ENCODE measurements at regions not wholly inside any gene's neighbourhood (a gene's known extent, or its start where the extent isn't known, plus 50 kb on each side); places are given as distances from the start of the nearest gene placed in this dataset.
"Not testable (repeated sequence)": the region's sequence is repeated elsewhere in the genome, so short reads cannot be mapped to it uniquely, and the experiment has no call there.

DNA sequence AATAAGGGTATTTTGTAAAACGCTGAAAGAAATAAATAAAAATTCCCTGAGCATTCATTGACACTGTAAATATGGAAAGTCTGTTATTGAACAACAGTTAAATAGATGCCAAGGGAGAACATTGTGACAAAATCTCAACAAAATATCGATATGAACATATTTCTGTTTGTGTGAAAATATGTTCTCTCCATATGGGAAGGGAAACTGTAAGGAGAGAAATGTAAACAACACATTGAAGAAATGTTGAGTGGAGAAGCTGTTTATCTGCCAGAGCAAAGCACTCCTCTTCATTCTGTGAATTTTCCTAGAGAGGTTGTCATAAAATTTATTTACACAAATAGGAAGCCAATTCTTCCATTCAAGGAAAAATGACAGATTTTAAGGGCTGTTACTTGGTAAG lies 57.1 kb upstream of the EOMES start:
- no peaks in the 10 kb centered on the region for H3K36me3 ChIP-seq
- no peaks in the 10 kb centered on the region for H3K4me1 ChIP-seq
- DNase-seq: no peak
- H3K4me3 ChIP-seq: no peak overlapping the region
- no peaks in the 10 kb centered on the region; the same call in 1 of the 2 replicates for H3K27me3 ChIP-seq
- H3K27ac ChIP-seq: no peak overlapping the region
- H3K9me3 ChIP-seq (replicated peaks): no peaks in the 10 kb centered on the region

DNA sequence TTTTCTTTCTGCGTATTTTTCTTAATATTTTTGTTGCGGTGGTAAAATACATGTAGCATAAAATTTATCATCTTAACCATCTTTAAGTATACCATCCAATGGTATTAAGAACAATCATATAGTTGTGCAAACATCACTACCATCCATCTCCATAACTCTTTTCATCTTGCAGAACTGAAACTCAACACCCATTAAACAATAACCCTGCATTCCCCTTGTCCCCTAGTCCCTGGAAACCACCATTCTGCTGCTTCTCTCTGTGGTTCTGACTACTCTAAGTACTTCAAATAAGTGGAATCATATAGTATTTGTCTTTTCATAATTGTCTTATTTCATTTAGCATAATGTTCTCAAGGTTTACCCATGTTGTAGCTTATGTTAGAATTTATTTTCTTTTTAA lies 67.3 kb upstream of the EOMES start:
- no peaks in the 10 kb centered on the region for H3K4me1 ChIP-seq
- no peak for DNase-seq
- H3K4me3 ChIP-seq: no peak overlapping the region
- no peaks in the 10 kb centered on the region; the same call in 1 of the 2 replicates for H3K27me3 ChIP-seq
- no peak overlapping the region for H3K27ac ChIP-seq
- no peaks in the 10 kb centered on the region for H3K9me3 ChIP-seq (replicated peaks)
- no peaks in the 10 kb centered on the region for H3K36me3 ChIP-seq

- DNase-seq: no peak
These were observed 69.8 kb upstream of the EOMES start for GRCh38 chr3:27791956-27792355.

DNA sequence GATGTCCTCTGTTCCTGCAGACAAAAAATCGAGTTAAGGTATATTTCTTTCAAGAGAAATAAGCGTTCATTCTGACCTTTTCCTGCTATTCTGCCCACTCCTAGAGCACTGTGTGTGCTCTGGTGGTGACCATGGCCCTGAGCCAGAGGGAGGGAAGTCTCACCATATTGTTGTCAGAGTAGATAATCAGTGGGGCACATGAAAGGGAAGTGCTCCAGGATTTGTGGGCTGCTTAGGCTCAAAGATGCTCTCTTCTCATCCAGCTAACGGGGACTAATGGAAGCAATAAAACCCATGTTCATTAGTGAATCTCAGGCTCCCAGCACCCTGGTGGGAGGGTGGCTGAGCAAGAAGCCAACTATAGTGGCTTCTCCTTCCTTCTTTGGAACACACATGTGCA lies 70.7 kb upstream of the EOMES start:
- Histone ChIP-seq H3K36me3 (no peaks in the 10 kb centered on the region), H3K4me3 (no peak overlapping the region), H3K27me3 (no peaks in the 10 kb centered on the region; the same call in 1 of the 2 replicates), H3K27ac (no peak overlapping the region), H3K9me3 (replicated peaks) (no peaks in the 10 kb centered on the region), H3K4me1 (no peaks in the 10 kb centered on the region)
- DNase-seq: no peak

More at GRCh38 chr3:27791956-27792355, 69.8 kb upstream of the EOMES start:
- no peak overlapping the region for H3K27ac ChIP-seq
- H3K4me3 ChIP-seq: no peak overlapping the region
- H3K27me3 ChIP-seq: no peaks in the 10 kb centered on the region; the same call in 1 of the 2 replicates
- no peaks in the 10 kb centered on the region for H3K36me3 ChIP-seq
- no peaks in the 10 kb centered on the region for H3K4me1 ChIP-seq
- H3K9me3 ChIP-seq (replicated peaks): no peaks in the 10 kb centered on the region

DNA sequence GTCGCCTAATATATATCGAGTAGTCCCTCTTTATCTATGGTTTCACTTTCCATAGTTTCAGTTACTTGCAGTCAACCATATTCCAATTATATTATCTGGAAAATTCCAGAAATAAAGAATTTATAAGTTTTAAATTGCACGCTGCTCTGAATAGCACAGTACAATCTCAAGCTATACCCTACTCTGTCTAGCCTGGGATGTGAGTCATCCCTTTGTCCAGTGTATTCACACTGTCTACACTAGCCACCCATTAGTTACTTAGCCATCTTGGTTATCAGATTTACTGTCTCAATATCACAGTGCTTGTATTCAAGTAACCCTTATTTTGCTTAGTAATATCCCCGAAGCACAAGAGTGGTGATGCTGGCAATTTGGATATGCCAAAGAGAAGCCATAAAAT lies 72.1 kb upstream of the EOMES start:
- no peak overlapping the region for H3K4me3 ChIP-seq
- H3K9me3 ChIP-seq (replicated peaks): no peaks in the 10 kb centered on the region
- DNase-seq: no peak
- H3K36me3 ChIP-seq: no peaks in the 10 kb centered on the region
- H3K27me3 ChIP-seq: no peaks in the 10 kb centered on the region; the same call in 1 of the 2 replicates
- H3K4me1 ChIP-seq: no peaks in the 10 kb centered on the region
- no peak overlapping the region for H3K27ac ChIP-seq

DNA sequence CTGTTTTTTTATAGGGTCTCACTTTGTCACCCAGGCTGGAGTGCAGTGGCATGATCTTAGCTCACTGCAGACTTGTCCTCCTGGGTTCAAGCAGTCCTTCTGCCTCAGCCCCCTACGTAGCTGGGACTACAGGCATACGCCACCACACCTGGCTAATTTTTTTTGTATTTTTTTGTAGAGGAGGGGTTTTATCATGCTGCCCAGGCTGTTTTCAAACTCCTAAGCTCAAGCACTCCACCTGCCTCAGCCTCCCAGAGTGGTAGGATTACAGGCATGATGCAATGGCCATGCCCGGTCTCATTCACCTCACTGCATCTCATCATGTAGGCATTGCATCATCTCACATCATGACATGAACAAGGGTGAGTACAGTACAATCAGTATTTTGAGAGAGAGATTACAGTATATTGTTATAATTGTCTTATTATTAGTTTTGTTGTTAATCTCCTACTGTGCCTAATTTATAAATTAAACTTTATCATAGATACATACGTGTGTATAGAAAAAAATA lies 74.3 kb upstream of the EOMES start:
- Histone ChIP-seq H3K27ac (no peak overlapping the region), H3K4me1 (no peaks in the 10 kb centered on the region), H3K4me3 (no peak overlapping the region), H3K36me3 (no peaks in the 10 kb centered on the region), H3K9me3 (replicated peaks) (no peaks in the 10 kb centered on the region), H3K27me3 (no peaks in the 10 kb centered on the region; the same call in 1 of the 2 replicates)
- DNase-seq: no peak

GRCh38 chr3:27797773-27798172 lies 75.7 kb upstream of the EOMES start:
- DNase-seq: no peak
- no peaks in the 10 kb centered on the region for H3K36me3 ChIP-seq
- no peak overlapping the region for H3K4me3 ChIP-seq
- no peaks in the 10 kb centered on the region for H3K9me3 ChIP-seq (replicated peaks)
- H3K4me1 ChIP-seq: no peaks in the 10 kb centered on the region
- no peaks in the 10 kb centered on the region; the same call in 1 of the 2 replicates for H3K27me3 ChIP-seq
- H3K27ac ChIP-seq: no peak overlapping the region

DNA sequence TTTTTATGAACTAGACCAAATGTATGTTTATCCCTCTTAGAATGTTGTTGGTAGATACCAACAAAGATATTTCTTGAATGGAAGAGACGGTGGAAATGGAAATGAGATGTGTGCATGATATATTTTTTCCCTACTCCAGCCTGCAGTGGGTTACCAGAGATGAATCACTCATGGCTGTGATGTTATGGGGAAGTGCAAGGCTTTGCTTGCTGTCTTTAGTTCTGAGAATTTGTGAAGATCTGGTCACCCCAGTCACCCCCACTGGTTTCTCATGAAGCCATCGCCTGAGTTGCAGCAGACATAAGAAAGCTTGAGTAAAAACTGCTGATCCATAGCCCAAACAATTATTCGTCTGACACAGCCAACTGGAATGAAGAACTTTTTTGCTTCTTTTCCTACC lies 78.1 kb upstream of the EOMES start:
- no peak for DNase-seq
- Histone ChIP-seq H3K27me3 (no peaks in the 10 kb centered on the region; the same call in 1 of the 2 replicates), H3K27ac (no peak overlapping the region), H3K36me3 (no peaks in the 10 kb centered on the region), H3K4me1 (no peaks in the 10 kb centered on the region), H3K4me3 (no peak overlapping the region), H3K9me3 (replicated peaks) (no peaks in the 10 kb centered on the region)

DNA sequence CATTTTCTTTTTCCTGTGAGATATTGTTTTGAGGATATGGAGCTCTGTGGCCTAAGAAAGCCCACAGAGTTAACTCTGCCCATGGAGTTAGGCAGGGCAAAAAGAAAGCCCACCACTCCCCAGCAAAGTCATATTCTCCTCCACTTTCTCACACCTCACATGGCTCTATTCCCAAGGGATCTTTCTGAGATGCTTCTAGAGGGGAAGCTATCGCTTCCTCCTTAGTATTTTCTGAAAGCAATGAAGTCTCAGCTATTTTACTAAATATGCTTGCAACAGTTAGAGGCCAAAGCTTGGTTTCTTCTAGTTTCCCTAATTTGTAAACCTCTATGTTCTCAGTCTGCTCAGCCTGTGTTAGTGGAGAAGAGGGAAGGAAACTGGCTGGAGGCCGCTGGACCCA lies 80.3 kb upstream of the EOMES start:
- Histone ChIP-seq H3K4me3 (no peak overlapping the region), H3K4me1 (no peaks in the 10 kb centered on the region), H3K27ac (no peak overlapping the region), H3K36me3 (no peaks in the 10 kb centered on the region), H3K27me3 (no peaks in the 10 kb centered on the region; the same call in 1 of the 2 replicates), H3K9me3 (replicated peaks) (no peaks in the 10 kb centered on the region)
- no peak for DNase-seq

GRCh38 chr3:27802849-27803248 lies 80.7 kb upstream of the EOMES start:
- Histone ChIP-seq H3K4me3 (no peak overlapping the region), H3K4me1 (no peaks in the 10 kb centered on the region), H3K27ac (no peak overlapping the region), H3K27me3 (no peaks in the 10 kb centered on the region; the same call in 1 of the 2 replicates), H3K36me3 (no peaks in the 10 kb centered on the region), H3K9me3 (replicated peaks) (no peaks in the 10 kb centered on the region)
- no peak for DNase-seq

DNA sequence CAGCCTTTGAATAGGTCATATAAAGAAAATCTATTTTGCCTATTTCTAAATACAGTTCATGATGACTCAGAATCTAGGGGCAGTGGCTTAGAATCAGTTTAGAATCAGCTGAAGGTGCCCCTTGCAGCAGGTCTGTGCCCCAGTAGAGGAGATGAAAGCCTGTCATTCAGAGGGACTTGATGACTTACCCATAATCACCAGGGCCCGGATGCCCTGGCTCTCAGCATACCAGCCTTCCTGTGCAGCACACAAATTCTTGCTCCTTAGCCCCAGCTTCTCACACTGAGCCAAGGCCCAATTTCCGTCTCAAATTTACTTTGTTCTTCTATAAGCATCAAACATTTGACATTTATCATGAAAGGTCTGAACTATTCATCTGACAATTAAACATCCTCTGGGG lies 83.2 kb upstream of the EOMES start:
- no peak overlapping the region for H3K27ac ChIP-seq
- DNase-seq: no peak
- H3K9me3 ChIP-seq (replicated peaks): no peaks in the 10 kb centered on the region
- no peaks in the 10 kb centered on the region for H3K36me3 ChIP-seq
- H3K4me3 ChIP-seq: no peak overlapping the region
- no peaks in the 10 kb centered on the region for H3K4me1 ChIP-seq
- no peaks in the 10 kb centered on the region for H3K27me3 ChIP-seq

DNA sequence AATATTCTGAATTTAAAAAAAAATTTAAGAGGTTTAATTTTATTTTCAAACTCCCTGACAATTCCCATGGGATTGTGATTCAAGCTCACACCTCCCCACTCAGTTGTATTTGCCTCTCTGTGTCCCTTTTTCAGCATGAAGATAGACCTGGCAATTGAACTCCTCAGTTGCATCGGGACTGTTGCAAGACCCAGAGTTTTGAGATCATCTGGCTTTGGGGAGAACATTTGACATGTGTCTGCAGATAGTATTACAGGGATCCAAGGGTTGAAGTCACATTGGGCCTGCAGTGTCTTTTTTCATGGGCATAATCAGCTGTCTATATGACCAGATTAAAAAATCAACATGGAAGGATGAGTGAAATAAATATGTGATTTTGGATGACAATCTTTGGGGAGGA lies 91.1 kb upstream of the EOMES start:
- no peak for DNase-seq
- Histone ChIP-seq H3K36me3 (no peaks in the 10 kb centered on the region), H3K27me3 (peaks cover 7% of the 10 kb centered on the region; the same call in 1 of the 2 replicates), H3K4me1 (no peaks in the 10 kb centered on the region), H3K4me3 (no peak overlapping the region), H3K27ac (no peak overlapping the region), H3K9me3 (replicated peaks) (no peaks in the 10 kb centered on the region)

DNA sequence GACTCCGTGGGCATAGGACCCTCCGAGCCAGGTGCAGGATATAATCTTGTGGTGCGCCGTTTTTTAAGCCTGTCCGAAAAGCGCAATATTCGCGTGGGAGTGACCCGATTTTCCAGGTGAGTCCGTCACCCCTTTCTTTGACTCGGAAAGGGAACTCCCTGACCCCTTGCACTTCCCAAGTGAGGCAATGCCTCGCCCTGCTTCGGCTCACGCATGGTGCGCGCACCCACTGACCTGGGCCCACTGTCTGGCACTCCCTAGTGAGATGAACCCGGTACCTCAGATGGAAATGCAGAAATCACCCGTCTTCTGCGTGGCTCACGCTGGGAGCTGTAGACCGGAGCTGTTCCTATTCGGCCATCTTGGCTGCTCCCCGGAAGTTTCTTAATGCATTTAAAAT lies 99.5 kb upstream of the EOMES start:
- H3K9me3 ChIP-seq (replicated peaks); DNase-seq; H3K4me3 ChIP-seq; H3K36me3 ChIP-seq; H3K27ac ChIP-seq; H3K4me1 ChIP-seq; H3K27me3 ChIP-seq: not testable (repeated sequence)

GRCh38 chr3:27824312-27825200 lies 102.4 kb upstream of the EOMES start:
- H3K27me3 ChIP-seq: no peaks in the 10 kb centered on the region; the same call in 1 of the 2 replicates
- H3K4me1 ChIP-seq: no peaks in the 10 kb centered on the region
- H3K27ac ChIP-seq: no peak overlapping the region
- H3K4me3 ChIP-seq: no peak overlapping the region
- no peaks in the 10 kb centered on the region for H3K9me3 ChIP-seq (replicated peaks)
- no peaks in the 10 kb centered on the region for H3K36me3 ChIP-seq
- no peak for DNase-seq

- Histone ChIP-seq H3K9me3 (replicated peaks) (no peaks in the 10 kb centered on the region), H3K27ac (no peak overlapping the region), H3K36me3 (no peaks in the 10 kb centered on the region), H3K4me3 (no peak overlapping the region), H3K27me3 (no peaks in the 10 kb centered on the region; the same call in 1 of the 2 replicates), H3K4me1 (no peaks in the 10 kb centered on the region)
- no peak for DNase-seq
These were observed 104.3 kb upstream of the EOMES start for GRCh38 chr3:27826448-27826847.
